ENCODE measurements at regions not wholly inside any gene's neighbourhood (a gene's known extent, or its start where the extent isn't known, plus 50 kb on each side); places are given as distances from the start of the nearest gene placed in this dataset.

DNA sequence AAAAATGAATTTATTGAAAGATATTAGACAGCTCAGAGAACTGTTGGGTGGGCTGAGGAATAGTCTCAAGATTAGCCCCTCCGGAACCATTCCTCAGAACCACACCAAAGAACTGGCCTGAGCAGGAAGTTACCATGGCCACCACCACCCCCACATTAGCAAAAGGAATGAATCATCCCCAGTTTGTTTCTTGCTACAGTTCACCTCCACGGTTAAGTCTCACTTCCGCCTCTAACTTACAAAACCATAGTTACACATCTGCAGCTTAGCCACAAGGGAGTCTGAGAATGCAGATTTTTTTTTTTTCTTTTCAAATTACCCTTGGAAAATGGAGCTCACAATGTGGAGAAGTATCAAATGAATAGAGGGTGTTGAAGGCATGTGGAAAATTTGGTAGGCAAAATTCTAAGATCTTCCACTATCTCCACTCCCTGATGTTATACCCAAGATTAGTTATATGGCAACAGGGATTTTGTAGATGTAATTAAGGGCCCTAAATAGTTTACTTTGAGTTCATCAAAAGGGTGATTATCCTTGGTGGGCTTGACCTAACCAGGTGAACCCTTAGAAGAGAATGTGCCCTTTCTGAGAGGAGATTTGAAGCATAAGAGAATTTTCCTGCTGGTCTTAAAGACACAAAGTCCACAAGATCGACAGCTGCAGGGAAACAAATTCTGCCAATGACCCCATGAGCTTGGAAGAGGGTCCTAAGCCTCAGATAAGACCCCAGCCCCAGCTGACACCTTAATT lies 129.8 kb upstream of the KRR1 start:
- peak overlapping the region; percentile 89 for H3K27ac Mint-ChIP-seq
- peaks cover 34% of the 10 kb centered on the region for H3K4me1 Mint-ChIP-seq (ENCODE audit: low read depth)
- H3K4me3 Mint-ChIP-seq, result peak overlapping the region; percentile 19
- DNase-seq (ENCODE audit: low spot score), result peak; percentile 32
- no peaks in the 10 kb centered on the region for H3K36me3 Mint-ChIP-seq (ENCODE audit: low read depth)
- H3K27me3 Mint-ChIP-seq (ENCODE audit: insufficient read depth), result no peaks in the 10 kb centered on the region
- no peaks in the 10 kb centered on the region for H3K9me3 Mint-ChIP-seq
- intact Hi-C loops (cut with micrococcal nuclease), result loop anchor here (1.0 to 5.0 kb wide), 13 partner anchors 14 to 919 kb away; partner anchors contain the start of genes KRR1, NAP1L1 and PHLDA1

DNA sequence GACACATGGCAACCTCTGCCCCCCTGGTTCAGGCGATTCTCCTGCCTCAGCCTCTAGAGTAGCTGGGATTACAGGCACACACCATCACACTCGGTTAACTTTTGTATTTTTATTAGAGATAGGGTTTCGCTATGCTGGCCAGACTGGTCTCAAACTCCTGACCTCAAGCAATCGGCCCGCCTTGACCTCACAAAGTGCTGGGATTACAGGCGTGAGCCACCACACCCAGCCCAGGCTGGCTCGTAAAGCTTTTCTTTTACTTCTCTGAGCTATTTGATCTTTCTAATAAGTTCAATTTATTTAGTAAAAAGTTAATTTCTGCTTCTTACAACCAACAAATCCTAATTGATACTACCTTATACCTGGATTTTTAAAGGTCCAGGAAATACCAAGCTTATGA lies 127.4 kb upstream of the KRR1 start:
- Mint-ChIP-seq H3K36me3 (ENCODE audit: low read depth) (no peaks in the 10 kb centered on the region), H3K4me1 (ENCODE audit: low read depth) (peaks cover 48% of the 10 kb centered on the region), H3K9me3 (no peaks in the 10 kb centered on the region), H3K27ac (no peak overlapping the region), H3K4me3 (no peak overlapping the region), H3K27me3 (ENCODE audit: insufficient read depth) (no peaks in the 10 kb centered on the region)
- DNase-seq (ENCODE audit: low spot score), result no peak
- intact Hi-C loops (cut with micrococcal nuclease), result no loop called here

DNA sequence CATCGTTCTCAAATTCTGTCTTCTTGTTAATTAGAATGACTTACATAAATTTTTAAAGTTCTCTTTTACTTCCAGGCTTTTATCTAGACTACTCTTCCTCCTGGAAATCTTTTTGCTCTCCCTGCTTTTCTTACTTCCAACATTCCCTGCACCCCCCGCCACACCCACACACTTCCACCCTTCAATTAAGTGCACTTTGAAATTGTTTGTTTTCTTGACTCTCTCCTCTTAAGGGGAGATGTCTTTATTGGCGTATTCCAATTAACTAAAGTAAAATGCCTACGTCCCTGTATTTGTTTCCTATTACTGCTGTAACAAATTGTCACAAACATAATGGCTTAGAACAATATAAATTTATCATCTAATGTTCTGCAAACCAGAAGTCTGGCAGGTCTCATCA lies 125.2 kb upstream of the KRR1 start:
- H3K4me1 Mint-ChIP-seq (ENCODE audit: low read depth), result peaks cover 36% of the 10 kb centered on the region
- no peaks in the 10 kb centered on the region for H3K9me3 Mint-ChIP-seq
- peak overlapping the region; percentile 70 for H3K27ac Mint-ChIP-seq
- H3K4me3 Mint-ChIP-seq, result no peak overlapping the region
- intact Hi-C loops (cut with micrococcal nuclease), result no loop called here
- H3K36me3 Mint-ChIP-seq (ENCODE audit: low read depth), result no peaks in the 10 kb centered on the region
- peaks cover 2% of the 10 kb centered on the region for H3K27me3 Mint-ChIP-seq (ENCODE audit: insufficient read depth)
- DNase-seq (ENCODE audit: low spot score), result no peak

DNA sequence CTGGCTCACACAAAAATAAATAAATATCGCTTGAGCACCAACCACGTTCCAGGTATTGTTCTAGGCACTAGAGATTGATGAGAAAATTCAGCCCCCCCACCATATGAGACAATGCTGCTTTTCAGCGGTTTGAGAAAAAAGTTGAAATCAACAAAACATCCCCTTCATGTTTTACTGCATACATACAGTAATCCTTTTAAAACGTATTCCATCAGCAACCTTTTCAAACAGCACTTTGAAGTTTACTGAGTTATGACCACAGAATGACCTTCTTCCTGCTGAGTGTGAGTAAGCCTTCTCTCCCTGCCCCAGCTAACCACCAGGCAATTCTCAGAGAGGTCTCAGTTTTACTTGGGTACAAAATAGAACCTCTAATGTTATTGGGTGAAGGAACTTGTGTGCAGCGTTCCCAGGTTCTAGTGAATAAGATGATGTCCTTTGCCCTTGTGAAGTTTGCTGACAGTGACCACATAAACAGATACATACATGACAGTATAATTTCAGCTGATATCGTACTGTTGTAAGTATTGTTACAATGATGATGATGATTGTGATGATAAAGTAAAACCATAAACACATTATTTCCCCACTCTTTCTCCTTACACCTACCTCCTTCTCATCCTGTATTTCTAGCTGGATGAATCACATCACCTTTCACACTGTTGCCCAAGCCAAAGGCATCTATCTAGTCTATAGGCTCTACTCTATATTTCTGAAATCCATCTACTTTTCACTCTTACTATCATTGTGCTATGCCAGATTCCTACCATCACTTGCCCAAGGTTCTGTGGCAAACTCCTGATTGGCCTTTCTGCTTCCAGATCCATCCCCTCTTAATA lies 124.4 kb upstream of the KRR1 start:
- H3K36me3 Mint-ChIP-seq (ENCODE audit: low read depth), result no peaks in the 10 kb centered on the region
- peaks cover 28% of the 10 kb centered on the region for H3K4me1 Mint-ChIP-seq (ENCODE audit: low read depth)
- H3K4me3 Mint-ChIP-seq, result no peak overlapping the region
- no peaks in the 10 kb centered on the region for H3K9me3 Mint-ChIP-seq
- intact Hi-C loops (cut with micrococcal nuclease), result loop anchor here (2.0 kb wide), 1 partner anchor 401 kb away; no protein-coding TSS in a partner anchor
- H3K27me3 Mint-ChIP-seq (ENCODE audit: insufficient read depth), result peaks cover 2% of the 10 kb centered on the region
- no peak for DNase-seq (ENCODE audit: low spot score)
- H3K27ac Mint-ChIP-seq, result peak overlapping the region; percentile 70

DNA sequence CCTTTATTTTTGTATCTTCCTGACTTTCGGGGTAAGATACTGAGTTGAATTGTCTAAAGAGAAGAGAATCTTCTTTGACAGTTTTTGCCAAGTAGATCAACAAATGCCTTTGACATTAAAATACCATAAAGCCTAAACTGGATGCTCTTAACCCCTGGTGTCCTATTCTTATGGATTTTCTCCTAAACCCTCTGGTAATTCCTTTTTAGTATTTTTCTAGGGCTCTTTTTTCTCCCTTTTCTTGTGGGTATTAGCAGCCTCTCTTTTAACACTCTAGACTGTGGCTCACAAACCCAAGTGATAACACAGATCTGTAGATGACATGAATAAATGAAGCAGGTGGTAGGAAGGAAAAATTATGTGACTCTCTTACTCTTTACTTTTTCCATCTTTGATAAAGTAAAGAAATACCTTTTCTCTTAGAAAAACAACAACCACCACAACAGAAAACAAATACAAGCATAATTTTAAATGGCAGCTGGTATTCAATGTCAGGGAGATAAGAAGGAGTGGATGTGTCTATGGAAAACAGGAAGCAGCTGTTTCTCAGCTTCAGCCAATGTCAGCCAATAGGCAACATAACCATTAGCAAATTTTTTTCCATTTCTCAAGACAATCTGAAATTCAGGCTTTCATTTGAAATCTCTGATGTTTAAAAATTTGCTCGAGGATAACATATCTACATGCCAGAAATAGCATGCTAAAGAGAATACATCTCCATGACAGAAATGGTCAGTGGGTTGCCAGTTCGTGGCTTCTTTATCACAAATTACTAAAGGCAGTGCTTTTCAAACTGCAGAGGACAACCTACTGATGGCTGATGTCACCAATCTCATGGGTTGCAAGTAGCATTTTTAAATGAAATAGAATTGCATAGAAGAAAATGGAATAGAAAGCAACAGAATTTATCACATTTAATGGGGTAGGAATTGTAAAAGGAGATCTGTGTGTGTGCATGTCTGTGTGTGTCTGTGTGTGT lies 123.1 kb upstream of the KRR1 start:
- peak overlapping the region; percentile 41 for H3K27ac Mint-ChIP-seq
- DNase-seq (ENCODE audit: low spot score), result no peak
- peaks cover 21% of the 10 kb centered on the region for H3K4me1 Mint-ChIP-seq (ENCODE audit: low read depth)
- no peak overlapping the region for H3K4me3 Mint-ChIP-seq
- H3K36me3 Mint-ChIP-seq (ENCODE audit: low read depth), result no peaks in the 10 kb centered on the region
- no peaks in the 10 kb centered on the region for H3K9me3 Mint-ChIP-seq
- H3K27me3 Mint-ChIP-seq (ENCODE audit: insufficient read depth), result peaks cover 5% of the 10 kb centered on the region
- intact Hi-C loops (cut with micrococcal nuclease), result loop anchor here (2.0 kb wide), 1 partner anchor 402 kb away; no protein-coding TSS in a partner anchor

DNA sequence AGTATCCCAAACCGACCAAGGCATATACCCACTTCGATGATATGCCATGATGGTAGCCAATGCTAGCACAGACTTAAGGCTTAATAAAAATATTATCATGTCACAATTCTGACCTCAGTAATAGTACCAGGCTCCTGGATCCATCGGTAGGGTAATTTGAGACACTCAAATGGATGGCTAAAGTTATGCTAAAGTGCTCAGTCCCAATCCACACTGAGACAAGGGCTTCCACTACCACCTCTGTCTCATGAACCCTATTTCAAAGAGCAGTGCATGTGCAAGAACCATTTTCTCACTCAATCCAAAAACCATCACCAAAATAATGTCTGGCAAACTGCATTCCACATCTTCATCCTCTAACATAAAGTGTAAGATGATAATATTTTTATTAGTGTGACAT lies 122.4 kb upstream of the KRR1 start:
- intact Hi-C loops (cut with micrococcal nuclease), result loop anchor here (2.0 kb wide), 1 partner anchor 403 kb away; no protein-coding TSS in a partner anchor
- H3K27ac Mint-ChIP-seq, result no peak overlapping the region
- no peak for DNase-seq (ENCODE audit: low spot score)
- no peak overlapping the region for H3K4me3 Mint-ChIP-seq
- peaks cover 2% of the 10 kb centered on the region for H3K36me3 Mint-ChIP-seq (ENCODE audit: low read depth)
- H3K4me1 Mint-ChIP-seq (ENCODE audit: low read depth), result peaks cover 21% of the 10 kb centered on the region
- no peaks in the 10 kb centered on the region for H3K9me3 Mint-ChIP-seq
- peaks cover 10% of the 10 kb centered on the region for H3K27me3 Mint-ChIP-seq (ENCODE audit: insufficient read depth)

DNA sequence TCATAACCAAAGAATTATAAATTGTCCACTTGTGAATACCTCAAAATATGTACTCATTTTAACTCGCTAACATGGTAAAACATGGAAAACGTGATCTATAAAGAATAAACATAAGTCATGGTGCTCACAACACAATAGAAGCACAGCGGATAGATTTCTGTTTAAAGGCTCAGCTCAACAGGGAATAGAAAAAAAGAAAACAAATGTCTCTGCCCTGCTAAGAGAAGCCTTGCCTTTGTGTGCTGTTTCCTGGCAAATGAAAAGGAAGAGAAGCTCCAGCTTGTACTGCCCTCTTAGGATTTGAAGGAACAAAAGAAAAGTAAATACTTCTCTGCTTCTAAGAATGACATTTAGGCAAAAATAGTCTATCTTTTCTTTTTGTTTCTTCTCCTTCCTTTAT lies 121.0 kb upstream of the KRR1 start:
- DNase-seq (ENCODE audit: low spot score), result no peak
- Mint-ChIP-seq H3K9me3 (no peaks in the 10 kb centered on the region), H3K36me3 (ENCODE audit: low read depth) (peaks cover 2% of the 10 kb centered on the region), H3K4me1 (ENCODE audit: low read depth) (peaks cover 21% of the 10 kb centered on the region), H3K4me3 (no peak overlapping the region), H3K27me3 (ENCODE audit: insufficient read depth) (peaks cover 10% of the 10 kb centered on the region), H3K27ac (no peak overlapping the region)
- intact Hi-C loops (cut with micrococcal nuclease), result no loop called here

DNA sequence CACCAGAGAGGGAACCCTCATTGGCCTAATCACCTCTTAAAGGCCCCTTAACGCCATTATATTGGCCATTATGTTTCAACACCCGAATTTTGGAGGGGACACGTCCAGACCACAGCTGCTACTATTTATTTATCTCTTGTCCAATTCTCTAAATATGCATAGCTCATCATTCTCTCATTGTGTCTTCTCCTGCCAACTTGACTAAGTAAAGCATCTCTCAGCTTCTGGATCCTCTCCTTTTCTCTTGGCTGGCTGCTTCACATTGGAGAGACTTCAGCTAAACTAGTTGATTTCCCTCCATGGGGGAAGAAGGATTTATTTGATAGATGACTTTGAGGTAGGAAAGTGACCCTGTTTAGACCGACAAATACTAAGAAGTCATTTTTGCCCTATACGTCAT lies 120.4 kb upstream of the KRR1 start:
- no peak for DNase-seq (ENCODE audit: low spot score)
- H3K36me3 Mint-ChIP-seq (ENCODE audit: low read depth), result peaks cover 2% of the 10 kb centered on the region
- H3K4me1 Mint-ChIP-seq (ENCODE audit: low read depth), result peaks cover 21% of the 10 kb centered on the region
- intact Hi-C loops (cut with micrococcal nuclease), result no loop called here
- no peaks in the 10 kb centered on the region for H3K9me3 Mint-ChIP-seq
- H3K27ac Mint-ChIP-seq, result no peak overlapping the region
- no peak overlapping the region for H3K4me3 Mint-ChIP-seq
- H3K27me3 Mint-ChIP-seq (ENCODE audit: insufficient read depth), result peaks cover 11% of the 10 kb centered on the region

DNA sequence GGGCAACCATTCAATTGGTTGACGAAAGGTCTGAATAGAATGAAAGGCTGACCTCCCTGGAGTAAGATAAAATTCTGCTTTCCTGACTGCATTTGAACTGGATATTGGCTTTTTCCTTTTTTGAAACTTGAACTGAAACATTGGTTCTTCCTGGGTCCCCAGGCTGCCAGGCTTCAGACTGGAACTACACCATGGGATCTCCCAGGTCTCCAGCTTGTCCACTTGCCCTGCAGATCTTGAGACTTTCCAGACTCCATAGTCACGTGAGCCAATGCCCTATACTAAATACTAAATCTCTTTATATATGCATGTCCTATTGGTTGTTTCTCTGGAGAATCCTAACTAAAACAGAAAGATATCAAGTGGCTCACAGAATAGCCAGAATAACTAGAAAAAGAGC lies 118.7 kb upstream of the KRR1 start:
- no peak for DNase-seq (ENCODE audit: low spot score)
- no peak overlapping the region for H3K4me3 Mint-ChIP-seq
- no peaks in the 10 kb centered on the region for H3K9me3 Mint-ChIP-seq
- intact Hi-C loops (cut with micrococcal nuclease), result no loop called here
- H3K27ac Mint-ChIP-seq, result no peak overlapping the region
- peaks cover 11% of the 10 kb centered on the region for H3K27me3 Mint-ChIP-seq (ENCODE audit: insufficient read depth)
- H3K36me3 Mint-ChIP-seq (ENCODE audit: low read depth), result peaks cover 2% of the 10 kb centered on the region
- peaks cover 3% of the 10 kb centered on the region for H3K4me1 Mint-ChIP-seq (ENCODE audit: low read depth)

DNA sequence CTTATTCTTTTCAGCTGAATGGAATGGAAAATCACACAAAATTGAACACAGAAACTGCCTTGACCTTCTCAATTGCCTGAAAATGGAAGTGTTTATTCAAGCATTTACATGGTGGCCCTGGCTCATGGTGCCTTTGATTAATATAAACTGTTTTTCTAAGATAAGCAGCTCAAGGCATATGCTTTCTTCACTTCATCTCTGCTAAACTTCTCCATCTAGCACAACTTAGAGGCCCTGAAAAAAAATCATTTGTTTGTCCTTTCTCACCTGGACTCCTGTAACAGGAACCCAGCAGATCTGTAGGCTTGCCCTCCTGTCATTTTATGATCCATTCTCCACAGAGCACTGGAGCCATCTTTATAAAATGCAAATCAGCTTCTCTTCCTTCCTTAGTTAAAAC lies 117.5 kb upstream of the KRR1 start:
- intact Hi-C loops (cut with micrococcal nuclease), result no loop called here
- Mint-ChIP-seq H3K4me3 (no peak overlapping the region), H3K36me3 (ENCODE audit: low read depth) (peaks cover 2% of the 10 kb centered on the region), H3K4me1 (ENCODE audit: low read depth) (no peaks in the 10 kb centered on the region), H3K27me3 (ENCODE audit: insufficient read depth) (peaks cover 15% of the 10 kb centered on the region), H3K27ac (no peak overlapping the region), H3K9me3 (no peaks in the 10 kb centered on the region)
- no peak for DNase-seq (ENCODE audit: low spot score)

DNA sequence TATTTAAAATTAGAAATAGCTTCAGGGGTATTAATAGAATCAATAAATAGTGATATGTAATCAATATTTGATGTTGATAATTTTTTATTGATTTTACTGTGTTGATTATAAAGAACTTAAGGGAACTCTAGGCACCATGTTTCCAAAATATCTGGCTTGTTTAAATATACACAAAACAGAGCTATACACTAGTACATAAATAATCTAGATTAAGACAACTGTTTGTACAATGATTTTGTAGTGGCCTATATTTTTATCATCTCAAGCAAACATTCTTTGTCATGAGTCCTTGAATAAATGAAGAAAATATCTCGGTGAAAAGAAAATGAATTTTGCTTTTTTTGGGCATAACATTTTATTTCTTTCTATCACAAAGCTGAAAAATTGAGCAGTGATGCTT lies 117.1 kb upstream of the KRR1 start:
- H3K4me3 Mint-ChIP-seq, result no peak overlapping the region
- H3K9me3 Mint-ChIP-seq, result no peaks in the 10 kb centered on the region
- peaks cover 2% of the 10 kb centered on the region for H3K36me3 Mint-ChIP-seq (ENCODE audit: low read depth)
- peaks cover 15% of the 10 kb centered on the region for H3K27me3 Mint-ChIP-seq (ENCODE audit: insufficient read depth)
- no peaks in the 10 kb centered on the region for H3K4me1 Mint-ChIP-seq (ENCODE audit: low read depth)
- DNase-seq (ENCODE audit: low spot score), result no peak
- intact Hi-C loops (cut with micrococcal nuclease), result no loop called here
- H3K27ac Mint-ChIP-seq, result no peak overlapping the region

DNA sequence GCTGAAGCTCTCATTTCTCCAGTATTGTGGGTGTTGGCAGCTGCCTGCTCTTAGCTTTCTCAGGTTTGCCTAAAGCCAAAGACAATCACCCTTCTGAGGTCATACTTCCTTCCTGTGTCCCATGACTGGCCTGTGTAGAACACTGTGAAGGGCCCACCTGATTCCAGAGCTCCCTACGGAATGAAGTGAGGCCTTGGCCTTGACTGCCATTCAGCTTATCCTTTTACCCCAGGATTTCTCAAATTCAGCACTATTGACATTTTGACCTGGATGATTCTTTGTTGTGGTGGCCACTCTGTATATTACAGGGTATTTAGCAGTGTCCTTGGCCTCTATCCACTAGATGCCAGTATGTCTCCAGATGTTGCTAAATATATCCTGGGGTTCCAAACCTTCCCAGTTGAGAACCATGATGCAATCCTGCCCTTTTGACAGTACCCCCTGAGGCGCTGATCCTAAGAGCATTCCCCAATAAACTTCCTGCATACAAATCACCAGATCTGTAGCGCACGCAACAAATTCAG lies 112.3 kb upstream of the KRR1 start:
- H3K4me3 Mint-ChIP-seq, result no peak overlapping the region
- peaks cover 6% of the 10 kb centered on the region for H3K4me1 Mint-ChIP-seq (ENCODE audit: low read depth)
- H3K9me3 Mint-ChIP-seq, result peaks cover 4% of the 10 kb centered on the region
- H3K27ac Mint-ChIP-seq, result no peak overlapping the region
- intact Hi-C loops (cut with micrococcal nuclease), result no loop called here
- no peak for DNase-seq (ENCODE audit: low spot score)
- H3K27me3 Mint-ChIP-seq (ENCODE audit: insufficient read depth), result peaks cover 7% of the 10 kb centered on the region
- H3K36me3 Mint-ChIP-seq (ENCODE audit: low read depth), result no peaks in the 10 kb centered on the region

All from activated T-helper 1 cell treated with anti-CD3 and anti-CD28 coated beads, Interleukin-12 subunit alpha, Interleukin-12 subunit beta, Interleukin-2, Interleukin-4 antibody, amounts not matched to agents 30 ng/mL and 10 ng/mL and 1 ng/mL, durations not matched to agents 14 hours and 24 hours and 36 hours (primary cell).